DMS53 (cell line): ENCODE measurements at regions not wholly inside any gene's neighbourhood (a gene's known extent, or its start where the extent isn't known, plus 50 kb on each side); places are given as distances from the start of the nearest gene placed in this dataset.
A peak's percentile ranks its signal among the peaks of the same experiment; 100 is the strongest.
"Not testable (repeated sequence)": the region's sequence is repeated elsewhere in the genome, so short reads cannot be mapped to it uniquely, and the experiment has no call there.

Experiments
- DNase-seq: peaks from one replicate; lab custom pipeline; 2025; lab: John Stamatoyannopoulos, UW

DNA sequence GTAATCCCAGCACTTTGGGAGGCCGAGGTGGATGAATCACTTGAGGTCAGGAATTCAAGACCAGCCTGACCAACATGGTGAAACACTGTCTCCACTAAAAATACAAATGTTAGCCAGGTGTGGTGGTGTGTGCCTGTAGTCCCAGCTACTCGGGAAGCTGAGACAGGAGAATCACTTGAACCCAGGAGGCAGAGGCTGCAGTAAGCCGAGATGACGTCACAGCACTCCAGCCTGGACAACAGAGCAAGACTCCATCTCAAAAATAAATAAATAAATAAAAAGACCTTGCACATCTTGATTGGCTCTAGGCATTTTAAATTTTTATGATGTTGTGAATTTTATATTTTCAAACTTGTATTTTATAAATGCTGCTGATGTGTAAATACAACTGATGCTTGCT, 141.7 kb downstream of the ARRDC3 start:
- DNase-seq: not testable (repeated sequence)

DNA sequence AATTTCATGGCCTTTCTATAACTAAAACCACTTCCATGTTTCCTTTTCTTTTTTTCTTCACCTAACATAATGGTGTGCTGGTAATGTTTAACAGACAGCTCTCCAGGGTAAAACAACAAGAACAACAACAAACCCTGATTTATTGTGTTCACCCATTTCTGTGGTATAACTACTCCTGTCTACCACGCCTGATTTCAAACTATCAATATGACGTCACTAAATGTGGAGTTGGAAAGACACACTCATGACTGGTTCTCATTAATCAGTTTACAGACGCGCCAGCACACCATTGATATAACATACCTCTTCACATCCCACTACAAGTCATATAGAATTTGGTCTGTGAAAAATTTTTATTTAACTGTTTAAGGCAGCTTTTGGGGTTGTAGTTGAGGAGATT, 142.9 kb downstream of the ARRDC3 start:
- DNase-seq: no peak

DNA sequence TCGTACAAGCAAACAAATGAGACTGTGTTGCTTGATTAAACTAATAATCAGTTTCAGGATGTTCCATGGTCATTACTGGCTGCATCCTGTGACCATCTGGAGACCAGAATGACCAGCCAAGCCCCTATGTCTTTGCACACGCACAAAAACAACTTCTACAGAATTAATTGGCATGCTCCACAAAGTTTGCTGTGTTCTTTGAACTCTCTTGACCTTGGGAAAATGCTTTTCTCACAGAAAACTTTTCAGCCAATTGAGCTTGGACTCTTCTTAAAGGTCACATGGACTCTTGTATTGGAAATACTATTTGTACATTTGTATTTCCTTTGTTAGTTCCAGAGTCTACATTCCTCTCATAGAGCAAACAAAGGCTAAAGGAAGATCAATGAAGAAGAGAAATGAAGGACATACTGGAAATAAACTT, 147.8 kb downstream of the ARRDC3 start:
- no peak for DNase-seq

DNA sequence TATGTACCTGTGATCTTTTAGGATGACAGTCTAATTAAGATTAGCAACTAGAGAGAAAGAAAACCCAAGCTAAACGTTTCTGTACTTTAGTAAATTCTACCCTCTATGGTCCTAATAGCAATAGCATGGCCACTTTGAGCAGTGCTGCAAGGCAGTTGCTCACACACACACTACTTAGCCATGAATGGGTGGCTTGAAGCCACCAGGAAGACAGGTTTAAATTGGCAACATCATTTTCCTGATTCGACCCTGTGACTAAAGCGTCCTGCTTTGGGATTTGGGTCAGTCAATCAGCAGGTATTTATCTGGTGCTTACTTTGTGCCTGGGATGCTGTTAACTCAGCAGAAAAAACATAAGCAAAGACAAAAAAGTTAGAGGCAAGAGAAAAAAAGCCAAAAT, 150.6 kb downstream of the ARRDC3 start:
- DNase-seq: no peak

DNA sequence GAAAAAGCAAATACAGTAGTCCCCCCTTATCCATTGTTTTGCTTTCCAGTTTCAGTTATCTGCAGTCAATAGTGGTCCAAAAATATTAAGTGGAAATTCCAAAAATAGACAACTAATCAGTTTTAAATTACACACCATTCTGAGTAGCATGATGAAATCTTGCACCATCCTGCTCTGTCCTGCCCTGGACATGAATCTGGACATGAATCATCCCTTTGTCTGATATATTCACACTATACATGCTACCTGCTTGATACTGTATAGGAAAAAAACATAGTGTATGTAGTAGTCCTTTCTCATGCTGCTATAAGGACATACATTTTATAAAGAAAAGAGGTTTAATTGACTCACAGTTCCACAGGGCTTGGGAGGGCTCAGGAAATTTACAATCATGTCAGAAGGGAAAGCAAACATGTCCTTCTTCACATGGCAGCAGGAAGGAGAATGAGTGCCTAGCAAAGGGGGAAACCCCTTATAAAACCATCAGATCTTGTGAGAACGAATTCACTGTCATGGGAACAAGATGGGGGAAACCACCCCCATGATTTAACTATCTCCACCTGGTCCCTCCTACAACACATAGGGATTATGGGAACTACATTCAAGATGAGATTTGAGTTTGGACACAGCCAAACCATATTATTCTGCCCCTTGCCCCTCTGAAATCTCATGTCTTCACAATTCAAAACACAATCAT, 153.9 kb downstream of the ARRDC3 start:
- DNase-seq: no peak

GRCh38 chr5:91228188-91228587, 154.9 kb downstream of the ARRDC3 start:
- DNase-seq: no peak

DNA sequence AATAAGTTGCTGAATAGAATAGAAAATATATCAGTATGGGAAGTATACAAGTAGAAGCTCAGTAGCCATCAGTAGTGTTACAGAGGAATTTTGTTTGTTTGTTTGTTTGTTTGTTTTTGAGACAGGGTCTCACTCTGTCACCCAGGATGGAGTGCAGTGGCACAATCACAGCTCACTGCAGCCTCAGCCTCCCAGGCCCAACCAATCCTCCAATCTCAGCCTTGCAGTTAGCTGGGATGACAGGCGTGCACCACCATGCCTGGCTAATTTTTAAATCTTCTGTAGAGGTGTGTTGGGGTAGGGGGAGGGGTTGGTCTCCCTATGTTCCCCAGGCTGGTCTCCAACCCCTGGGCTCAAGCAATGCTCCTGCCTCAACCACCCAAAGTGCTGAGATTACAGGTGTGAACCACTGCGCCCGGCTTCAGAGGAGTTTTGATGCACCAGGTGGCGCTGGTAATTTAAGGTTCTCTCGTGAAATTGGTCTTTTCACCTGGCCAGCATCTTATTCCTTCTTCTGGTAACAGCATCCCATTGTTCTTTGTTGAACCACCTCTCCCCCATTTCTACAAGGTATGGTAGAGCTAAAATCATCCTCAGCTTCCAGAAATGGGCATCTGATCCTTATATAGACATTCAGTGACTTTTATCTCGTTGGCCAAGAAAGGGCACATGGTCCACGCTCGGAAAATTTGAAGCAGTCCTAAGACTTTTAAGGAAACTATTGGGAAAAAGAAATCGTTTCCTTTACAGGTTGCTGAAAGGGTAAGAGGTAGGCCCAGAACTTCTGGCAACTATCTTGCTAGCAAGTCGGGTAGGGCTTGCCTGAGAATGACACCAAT, 157.1 kb downstream of the ARRDC3 start:
- DNase-seq: peak; percentile 79

DNA sequence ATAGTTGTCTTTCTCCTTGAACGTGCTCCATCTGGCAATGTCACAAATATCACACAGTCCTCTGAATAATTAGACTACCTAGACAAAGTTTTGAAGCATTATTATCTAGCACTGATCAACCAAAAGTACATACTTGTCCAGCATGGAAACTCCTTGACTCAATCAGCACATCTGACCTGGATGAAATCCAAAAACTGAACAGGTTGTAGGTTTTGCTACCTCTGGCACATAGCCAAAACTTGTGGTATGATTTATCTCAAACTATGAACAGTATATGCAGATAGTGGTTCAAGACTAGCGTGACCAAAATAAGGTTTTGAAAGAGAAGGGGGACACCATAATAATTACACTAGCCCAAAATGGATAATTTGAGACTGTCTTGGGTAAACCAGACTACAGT, 158.1 kb downstream of the ARRDC3 start:
- peak; percentile 18 for DNase-seq

- no peak for DNase-seq
Observed at GRCh38 chr5:91224456-91224855, 158.7 kb downstream of the ARRDC3 start.

DNA sequence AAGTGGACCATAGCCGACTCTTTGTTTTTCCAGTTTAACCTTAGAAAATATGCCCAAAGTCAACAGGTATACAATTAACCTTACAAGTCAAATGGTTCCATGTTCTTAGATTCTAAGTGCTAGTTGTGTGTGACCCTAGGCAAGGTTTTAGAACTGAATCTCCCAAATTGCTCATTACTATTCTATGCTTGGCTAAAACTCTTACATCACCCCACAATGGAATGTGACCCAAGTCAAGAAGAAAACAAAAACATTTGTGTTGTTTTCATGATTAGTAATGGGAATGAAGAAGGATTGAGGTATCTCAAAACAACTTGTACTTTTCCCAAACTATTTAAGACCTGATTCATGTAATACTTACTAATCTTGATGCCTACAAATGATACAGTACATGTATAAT, 159.2 kb downstream of the ARRDC3 start:
- DNase-seq: no peak

DNA sequence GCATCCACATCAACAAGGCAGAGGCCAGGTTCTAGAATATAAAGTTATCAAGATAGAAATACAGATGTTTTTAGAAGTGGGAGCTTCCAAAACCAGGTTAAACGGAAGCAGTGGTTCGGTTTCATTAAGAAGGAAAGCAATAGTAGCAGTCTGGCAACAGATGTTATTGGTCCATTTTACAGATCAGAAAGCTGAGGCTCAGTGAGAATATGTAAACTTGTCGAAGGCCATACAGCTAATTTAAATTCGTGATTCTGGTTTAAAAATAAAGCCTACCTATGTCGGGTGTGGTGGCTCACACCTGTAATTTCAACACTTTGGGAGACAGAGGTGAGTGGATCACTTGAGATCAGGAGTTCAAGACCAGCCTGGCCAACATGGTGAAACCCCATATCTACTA, 160.6 kb downstream of the ARRDC3 start:
- DNase-seq: no peak

DNA sequence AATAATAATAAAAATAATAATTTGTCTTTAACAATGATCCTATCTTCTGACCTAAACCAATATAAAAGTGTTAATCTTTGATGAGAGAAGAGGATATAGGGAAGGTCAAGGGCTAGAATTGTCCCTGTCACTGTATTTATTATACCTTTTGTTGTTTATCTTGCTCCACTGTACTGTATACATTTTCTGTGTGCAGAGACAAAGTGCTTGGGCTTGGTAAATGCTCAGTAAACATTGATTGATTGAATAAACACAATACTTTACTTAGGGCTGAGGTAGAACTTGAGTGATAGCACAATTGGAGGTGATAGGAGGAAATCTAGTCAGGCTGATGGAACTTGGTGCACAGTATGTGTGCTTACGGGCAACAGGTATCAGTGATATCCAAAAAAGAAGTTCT, 161.2 kb downstream of the ARRDC3 start:
- DNase-seq: peak; percentile 45

DNA sequence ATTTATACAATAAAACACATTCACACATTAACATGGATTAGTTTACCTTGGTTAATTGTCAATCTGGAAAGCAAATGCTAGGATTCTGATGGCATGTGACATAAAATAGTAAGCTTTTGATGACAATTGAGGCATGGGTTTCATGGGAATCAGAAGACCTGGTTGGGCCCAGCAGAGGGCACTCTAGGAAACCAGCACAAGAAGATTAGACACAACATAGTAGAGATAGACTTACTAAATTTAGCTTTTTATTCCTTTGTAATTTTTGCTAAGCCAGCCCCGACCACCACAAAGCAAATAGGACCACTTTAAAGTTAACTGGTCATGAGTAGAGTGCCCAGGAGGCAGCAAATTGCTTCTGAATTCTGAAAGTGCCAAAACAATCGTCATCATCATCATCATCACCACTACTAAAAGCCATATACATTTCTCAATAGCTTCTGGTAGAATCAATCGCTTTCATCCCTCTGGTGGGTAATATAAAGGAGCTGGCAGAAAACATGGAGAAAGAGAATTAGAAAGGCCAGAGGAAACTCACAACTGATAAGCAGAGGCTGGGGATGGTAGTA, 163.2 kb downstream of the ARRDC3 start:
- DNase-seq: peak; percentile 49

DNA sequence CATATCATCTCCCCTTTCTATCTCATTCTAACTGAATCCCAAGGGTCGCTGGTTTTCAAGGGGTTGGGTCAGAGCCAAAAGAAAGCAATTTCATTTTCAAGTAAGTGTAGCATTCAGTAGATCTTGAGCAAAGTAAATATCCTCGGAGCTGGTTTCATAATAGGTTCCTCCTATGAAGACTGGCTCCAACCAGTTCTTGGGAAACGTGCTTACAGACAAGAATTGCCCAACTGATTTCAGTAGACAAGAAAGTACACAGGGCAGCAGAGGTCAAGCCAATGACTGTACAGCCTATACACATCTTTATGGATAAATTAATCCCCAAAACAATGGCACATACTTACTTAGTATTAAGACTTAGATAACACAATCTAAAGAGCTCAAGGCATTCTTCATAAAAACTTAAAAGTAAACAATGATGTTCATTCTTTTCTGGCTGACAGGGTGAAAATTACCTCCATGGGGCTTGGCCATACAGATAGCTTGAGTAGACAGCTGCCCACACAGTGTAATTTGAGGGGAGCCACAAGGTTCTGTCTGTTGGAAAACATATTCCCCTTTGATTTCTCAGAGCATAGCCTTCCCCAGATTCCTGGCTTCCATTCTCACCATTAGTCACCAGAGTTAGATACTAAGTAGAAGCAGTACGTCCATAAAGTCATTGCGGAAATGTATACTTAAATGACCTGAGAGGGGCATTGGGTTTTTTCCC, 163.9 kb downstream of the ARRDC3 start:
- DNase-seq: peak; percentile 56

DNA sequence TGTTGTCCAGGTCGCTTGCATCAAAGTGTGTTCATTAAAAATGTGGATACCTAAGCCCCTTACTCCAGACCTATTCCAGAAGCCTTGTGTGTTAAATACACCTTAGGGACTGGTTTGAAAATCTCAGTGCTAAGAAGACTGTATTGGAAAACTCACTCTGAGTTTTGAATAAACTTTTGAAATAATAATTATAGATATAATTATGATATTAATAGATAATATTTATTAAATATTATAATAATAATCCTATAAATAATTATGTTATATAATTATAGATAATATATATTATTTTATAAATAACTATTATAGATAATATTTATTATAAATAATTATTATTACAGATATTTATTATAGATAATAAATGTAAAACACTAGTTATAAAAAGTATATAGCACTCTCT, 165.3 kb downstream of the ARRDC3 start:
- no peak for DNase-seq

GRCh38 chr5:91214571-91214970, 168.5 kb downstream of the ARRDC3 start:
- no peak for DNase-seq
